ENCODE measurements at regions not wholly inside any gene's neighbourhood (a gene's known extent, or its start where the extent isn't known, plus 50 kb on each side); places are given as distances from the start of the nearest gene placed in this dataset.
"Not testable (repeated sequence)": the region's sequence is repeated elsewhere in the genome, so short reads cannot be mapped to it uniquely, and the experiment has no call there.

GRCh38 chrX:147228153-147228552 is 413.6 kb upstream of the CXorf51A start:
- no peak for DNase-seq

GRCh38 chrX:147226801-147227200 is 412.3 kb upstream of the CXorf51A start:
- no peak for DNase-seq

- no peak for DNase-seq
Measured at GRCh38 chrX:147217334-147217733, 402.8 kb upstream of the CXorf51A start.

- DNase-seq = not testable (repeated sequence)
Measured at GRCh38 chrX:147200494-147200893, 385.9 kb upstream of the CXorf51A start.

GRCh38 chrX:147191361-147191760 is 376.8 kb upstream of the CXorf51A start:
- no peak for DNase-seq

GRCh38 chrX:147183161-147183560 is 368.6 kb upstream of the CXorf51A start:
- peak; percentile 19 for DNase-seq

- DNase-seq = no peak
Measured at GRCh38 chrX:147180886-147181285, 366.3 kb upstream of the CXorf51A start.

GRCh38 chrX:147179625-147180024 is 365.1 kb upstream of the CXorf51A start:
- no peak for DNase-seq

- no peak for DNase-seq
Measured at GRCh38 chrX:147174591-147174990, 360.0 kb upstream of the CXorf51A start.

GRCh38 chrX:147173594-147173993 is 359.1 kb upstream of the CXorf51A start:
- DNase-seq = peak; percentile 49

- DNase-seq = no peak
Measured at GRCh38 chrX:147170993-147171392, 356.4 kb upstream of the CXorf51A start.
